Muscle of leg (tissue), 3 donors: ENCODE measurements at regions not wholly inside any gene's neighbourhood (a gene's known extent, or its start where the extent isn't known, plus 50 kb on each side); places are given as distances from the start of the nearest gene placed in this dataset.

ENCODE experiments used
- DNase-seq: peaks from one replicate; pipeline ENCODE4 v3.0.0; 2013
- H3K27ac ChIP-seq: one replicate; pipeline ENCODE4 v1.5.1; 2013; ENCODE audit warnings: mild to moderate bottlenecking, low read length, control low read depth
- H3K27me3 ChIP-seq: one replicate; pipeline ENCODE4 v1.6.1; 2013; ENCODE audit warnings: low read length; ENCODE audit not compliant: control insufficient read depth, insufficient read depth
- H3K36me3 ChIP-seq: one replicate; pipeline ENCODE4 v1.6.1; 2013; ENCODE audit warnings: low read length; ENCODE audit not compliant: control insufficient read depth, insufficient read depth
- H3K4me1 ChIP-seq: one replicate; pipeline ENCODE4 v1.6.1; 2013; ENCODE audit warnings: low read length; ENCODE audit not compliant: control insufficient read depth, insufficient read depth
- H3K4me3 ChIP-seq: one replicate; pipeline ENCODE4 v1.5.1; 2013; ENCODE audit warnings: low read length, control low read depth
- H3K9me3 ChIP-seq: replicated peaks from 2 replicates; pipeline ENCODE4 v1.6.1; 2013; ENCODE audit warnings: low read depth, low read length; ENCODE audit not compliant: control insufficient read depth
- WGBS: methylation state at CpG from one replicate; pipeline ENCODE4 v1.1.5; 2013; ENCODE audit warnings: missing lambda C conversion rate; ENCODE audit not compliant: insufficient coverage; 5-methylcytosine and 5-hydroxymethylcytosine counted together

GRCh38 chr1:238589843-238590435, 699.2 kb upstream of the ZP4 start:
- no peak overlapping the region for H3K27ac ChIP-seq
- no peaks in the 10 kb centered on the region for H3K4me1 ChIP-seq
- WGBS, result 20% methylated on average over 5 of the region's 9 CpGs
- no peak overlapping the region for H3K4me3 ChIP-seq
- H3K9me3 ChIP-seq, result no peaks in the 10 kb centered on the region
- DNase-seq, result peak; percentile 64
- H3K27me3 ChIP-seq, result no peaks in the 10 kb centered on the region
- no peaks in the 10 kb centered on the region for H3K36me3 ChIP-seq

DNA sequence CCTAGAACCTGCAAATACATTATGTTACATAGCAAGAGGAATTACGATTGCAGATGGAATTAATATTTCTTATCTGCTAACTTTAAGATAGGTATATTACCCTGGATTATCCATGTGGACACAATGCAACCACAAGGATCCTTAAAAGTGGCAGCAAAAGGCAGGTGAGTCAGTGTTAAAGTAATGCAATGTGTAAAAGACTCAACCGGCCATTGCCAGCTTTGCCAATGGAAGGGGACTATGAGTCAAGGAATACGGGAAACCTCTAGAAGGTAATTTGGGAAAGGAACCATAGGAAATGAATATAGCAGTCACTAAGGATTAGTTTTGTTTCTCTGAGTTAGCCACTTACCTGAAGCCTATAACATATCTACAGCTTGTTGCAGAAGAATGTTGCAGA, 692.1 kb upstream of the ZP4 start:
- DNase-seq, result no peak
- H3K9me3 ChIP-seq, result no peaks in the 10 kb centered on the region
- H3K4me3 ChIP-seq, result no peak overlapping the region
- H3K27ac ChIP-seq, result no peak overlapping the region
- H3K4me1 ChIP-seq, result no peaks in the 10 kb centered on the region
- no peaks in the 10 kb centered on the region for H3K36me3 ChIP-seq
- 71% methylated on average over 1 of the region's 3 CpGs for WGBS
- H3K27me3 ChIP-seq, result no peaks in the 10 kb centered on the region

GRCh38 chr1:238581332-238581731, 690.6 kb upstream of the ZP4 start:
- H3K27ac ChIP-seq, result no peak overlapping the region
- no CpG with 5 or more reads among the region's 2 CpGs for WGBS
- no peak for DNase-seq
- no peaks in the 10 kb centered on the region for H3K36me3 ChIP-seq
- H3K9me3 ChIP-seq, result no peaks in the 10 kb centered on the region
- no peaks in the 10 kb centered on the region for H3K4me1 ChIP-seq
- H3K27me3 ChIP-seq, result no peaks in the 10 kb centered on the region
- H3K4me3 ChIP-seq, result no peak overlapping the region

DNA sequence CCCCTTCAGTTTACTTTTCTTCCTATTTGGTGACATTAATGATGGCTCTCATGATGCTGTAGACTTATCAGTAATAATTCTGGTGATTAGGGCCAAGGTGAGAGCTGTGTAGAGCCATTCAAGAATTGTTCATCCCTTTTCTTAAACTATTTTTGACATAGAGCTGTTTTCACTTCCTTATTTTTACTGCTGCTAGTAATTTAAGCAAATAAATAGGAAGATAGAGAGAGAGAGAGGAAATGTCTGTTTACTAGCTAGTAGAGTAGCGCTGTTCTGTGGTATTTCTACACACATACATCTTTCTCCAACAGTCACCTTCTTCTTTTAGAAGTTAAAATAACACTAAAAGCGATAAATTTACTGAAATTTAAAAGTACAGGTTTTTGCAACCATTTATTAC, 678.0 kb upstream of the ZP4 start:
- Histone ChIP-seq H3K9me3 (no peaks in the 10 kb centered on the region), H3K4me3 (no peak overlapping the region), H3K27me3 (no peaks in the 10 kb centered on the region), H3K4me1 (no peaks in the 10 kb centered on the region), H3K27ac (no peak overlapping the region), H3K36me3 (no peaks in the 10 kb centered on the region)
- no CpG with 5 or more reads among the region's 2 CpGs for WGBS
- DNase-seq, result no peak

DNA sequence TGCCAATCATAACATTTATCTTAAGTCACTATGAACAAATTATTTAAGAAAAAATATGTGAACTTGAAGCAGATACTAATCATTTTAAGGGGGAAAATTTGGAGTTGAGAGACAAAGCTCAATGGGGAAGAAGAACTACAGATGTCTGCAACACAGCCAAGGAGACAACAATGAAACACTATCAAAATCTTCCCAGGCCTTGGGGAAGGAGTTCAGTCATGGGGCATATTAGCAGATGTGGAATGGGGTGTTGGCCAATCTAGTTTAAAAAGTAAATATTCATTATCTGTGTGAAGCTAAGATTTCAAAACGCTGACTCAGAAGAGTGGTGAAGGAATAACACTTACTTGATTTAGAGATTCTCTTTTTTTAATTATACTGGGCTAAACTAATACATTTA, 671.6 kb upstream of the ZP4 start:
- H3K36me3 ChIP-seq, result no peaks in the 10 kb centered on the region
- H3K4me1 ChIP-seq, result no peaks in the 10 kb centered on the region
- H3K9me3 ChIP-seq, result no peaks in the 10 kb centered on the region
- WGBS, result no CpG with 5 or more reads among the region's 1 CpG
- H3K4me3 ChIP-seq, result no peak overlapping the region
- no peak overlapping the region for H3K27ac ChIP-seq
- DNase-seq, result peak; percentile 67
- H3K27me3 ChIP-seq, result no peaks in the 10 kb centered on the region

- H3K4me1 ChIP-seq, result no peaks in the 10 kb centered on the region
- no peak overlapping the region for H3K27ac ChIP-seq
- no peaks in the 10 kb centered on the region for H3K9me3 ChIP-seq
- WGBS, result no CpG with 5 or more reads among the region's 2 CpGs
- no peaks in the 10 kb centered on the region for H3K36me3 ChIP-seq
- no peak overlapping the region for H3K4me3 ChIP-seq
- no peaks in the 10 kb centered on the region for H3K27me3 ChIP-seq
- no peak for DNase-seq
These were observed 668.0 kb upstream of the ZP4 start for GRCh38 chr1:238558746-238559145.

DNA sequence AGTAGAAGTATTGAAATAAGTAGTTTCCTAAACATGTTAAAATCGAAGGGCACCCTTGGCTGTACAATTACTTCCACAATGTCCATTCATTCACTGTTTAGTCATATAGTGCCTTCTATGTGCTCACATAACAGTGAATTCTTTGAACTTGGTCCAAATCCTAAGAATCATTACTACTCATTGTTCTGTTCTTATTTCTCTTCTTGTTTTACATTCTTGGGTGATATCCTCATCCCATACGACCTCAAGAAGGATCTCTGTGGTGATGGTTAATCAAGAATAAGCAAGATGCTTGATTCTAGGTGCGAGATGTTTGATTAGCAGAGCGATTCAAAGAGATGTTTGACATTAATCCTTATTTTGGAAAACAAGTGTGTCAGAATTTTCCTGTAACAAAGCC, 667.4 kb upstream of the ZP4 start:
- Histone ChIP-seq H3K4me3 (no peak overlapping the region), H3K36me3 (no peaks in the 10 kb centered on the region), H3K4me1 (no peaks in the 10 kb centered on the region), H3K27me3 (no peaks in the 10 kb centered on the region), H3K27ac (no peak overlapping the region), H3K9me3 (no peaks in the 10 kb centered on the region)
- no CpG with 5 or more reads among the region's 4 CpGs for WGBS
- DNase-seq, result no peak

DNA sequence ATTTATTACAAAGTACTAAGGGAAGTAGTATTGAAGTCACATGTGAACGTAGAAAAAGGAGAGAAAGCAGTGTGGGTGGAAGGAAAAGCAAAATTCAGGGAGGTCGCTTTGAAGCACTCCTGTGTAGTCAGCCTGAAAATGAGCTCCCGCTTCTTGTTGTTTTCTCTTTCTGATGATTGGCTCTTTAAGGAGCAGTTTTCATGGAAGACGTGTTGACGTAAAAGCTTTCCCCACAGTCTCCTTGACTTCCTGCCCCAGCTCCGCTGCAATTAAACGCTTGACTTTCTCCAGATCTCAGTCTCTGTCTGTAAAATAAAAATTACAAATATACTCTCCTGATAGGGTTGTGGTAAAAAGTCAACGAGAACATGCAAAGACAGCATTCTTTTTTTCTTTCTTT, 661.5 kb upstream of the ZP4 start:
- WGBS, result 71% methylated on average over 2 of the region's 8 CpGs
- Histone ChIP-seq H3K36me3 (no peaks in the 10 kb centered on the region), H3K9me3 (no peaks in the 10 kb centered on the region), H3K27ac (no peak overlapping the region), H3K4me3 (no peak overlapping the region), H3K27me3 (no peaks in the 10 kb centered on the region), H3K4me1 (no peaks in the 10 kb centered on the region)
- no peak for DNase-seq

DNA sequence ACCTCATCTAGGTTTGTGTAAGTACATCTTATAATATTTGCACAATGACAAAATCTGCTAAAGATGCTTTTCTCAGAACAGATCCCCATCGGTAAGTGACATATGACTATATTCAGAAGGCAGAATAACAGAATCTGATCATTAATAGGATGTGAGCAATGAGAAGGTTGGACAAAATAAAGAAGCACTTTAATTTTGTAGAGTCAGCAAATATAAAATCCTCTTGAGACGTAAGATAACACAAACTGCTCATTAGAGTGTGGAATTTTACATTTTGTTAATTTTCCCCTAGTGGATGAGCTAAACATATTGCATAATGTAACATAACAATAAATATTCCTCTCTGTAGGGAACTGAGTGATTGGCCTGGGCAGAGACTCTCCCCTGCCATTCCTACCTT, 658.4 kb upstream of the ZP4 start:
- Histone ChIP-seq H3K27ac (no peak overlapping the region), H3K4me1 (no peaks in the 10 kb centered on the region), H3K4me3 (no peak overlapping the region), H3K36me3 (no peaks in the 10 kb centered on the region), H3K27me3 (no peaks in the 10 kb centered on the region), H3K9me3 (peaks cover 2% of the 10 kb centered on the region)
- DNase-seq, result no peak
- no CpG with 5 or more reads among the region's 2 CpGs for WGBS

- no CpG with 5 or more reads among the region's 2 CpGs for WGBS
- H3K9me3 ChIP-seq, result peaks cover 2% of the 10 kb centered on the region
- DNase-seq, result no peak
- no peak overlapping the region for H3K27ac ChIP-seq
- no peak overlapping the region for H3K4me3 ChIP-seq
- no peaks in the 10 kb centered on the region for H3K27me3 ChIP-seq
- H3K4me1 ChIP-seq, result no peaks in the 10 kb centered on the region
- no peaks in the 10 kb centered on the region for H3K36me3 ChIP-seq
These were observed 655.4 kb upstream of the ZP4 start for GRCh38 chr1:238546118-238546517.

- WGBS, result no CpG with 5 or more reads among the region's 3 CpGs
- Histone ChIP-seq H3K4me3 (no peak overlapping the region), H3K9me3 (no peaks in the 10 kb centered on the region), H3K27me3 (no peaks in the 10 kb centered on the region), H3K36me3 (no peaks in the 10 kb centered on the region), H3K27ac (no peak overlapping the region), H3K4me1 (no peaks in the 10 kb centered on the region)
- no peak for DNase-seq
These were observed 646.9 kb upstream of the ZP4 start for GRCh38 chr1:238537641-238538040.
